ENCODE measurements at regions not wholly inside any gene's neighbourhood (a gene's known extent, or its start where the extent isn't known, plus 50 kb on each side); places are given as distances from the start of the nearest gene placed in this dataset.

- no peak for TF ChIP-seq CTCF (IDR thresholded peaks at IDR 0.05)
- Mint-ChIP-seq H3K27ac (no peak overlapping the region), H3K27me3 (ENCODE audit: low read depth in 2 of 2) (peaks cover 0 to 14% of the 10 kb centered on the region in 2 donors), H3K36me3 (no peaks in the 10 kb centered on the region), H3K9me3 (no peaks in the 10 kb centered on the region), H3K4me3 (no peak overlapping the region), H3K4me1 (no peaks in the 10 kb centered on the region)
- DNase-seq: no peak
- Histone ChIP-seq H3K36me3 (ENCODE audit: control insufficient read depth, insufficient read depth, low read length) (no peaks in the 10 kb centered on the region), H3K9me3 (ENCODE audit: control insufficient read depth, insufficient read depth, low read length) (no peaks in the 10 kb centered on the region), H3K4me3 (ENCODE audit: low read length) (no peak overlapping the region), H3K27me3 (ENCODE audit: control insufficient read depth, insufficient read depth, low read length) (no peaks in the 10 kb centered on the region), H3K4me1 (ENCODE audit: control insufficient read depth, insufficient read depth, low read length) (no peaks in the 10 kb centered on the region), H3K27ac (ENCODE audit: low read length) (no peak overlapping the region)
- no peak for ATAC-seq
- 96% methylated on average over 3 of the region's 4 CpGs for WGBS (ENCODE audit: insufficient coverage)
- intact Hi-C loops (cut with micrococcal nuclease): no loop called here
These were observed 128.0 kb upstream of the STC2 start for GRCh38 chr5:173456181-173456580.

- H3K27me3 ChIP-seq (ENCODE audit: control insufficient read depth, insufficient read depth, low read length): no peaks in the 10 kb centered on the region
- TF ChIP-seq CTCF (IDR thresholded peaks at IDR 0.05): no peak
- H3K27ac ChIP-seq (ENCODE audit: low read length): no peak overlapping the region
- Mint-ChIP-seq H3K27ac (no peak overlapping the region), H3K36me3 (no peaks in the 10 kb centered on the region), H3K4me1 (no peaks in the 10 kb centered on the region), H3K9me3 (no peaks in the 10 kb centered on the region), H3K4me3 (no peak overlapping the region), H3K27me3 (ENCODE audit: low read depth in 2 of 2) (peaks cover 0 to 14% of the 10 kb centered on the region in 2 donors)
- ATAC-seq (no peak), DNase-seq (no peak)
- H3K4me1 ChIP-seq (ENCODE audit: control insufficient read depth, insufficient read depth, low read length): no peaks in the 10 kb centered on the region
- intact Hi-C loops (cut with micrococcal nuclease): no loop called here
- no peaks in the 10 kb centered on the region for H3K9me3 ChIP-seq (ENCODE audit: control insufficient read depth, insufficient read depth, low read length)
- H3K36me3 ChIP-seq (ENCODE audit: control insufficient read depth, insufficient read depth, low read length): no peaks in the 10 kb centered on the region
- WGBS (ENCODE audit: insufficient coverage): 85% methylated on average over 2 of the region's 4 CpGs
- H3K4me3 ChIP-seq (ENCODE audit: low read length): no peak overlapping the region
These were observed 127.4 kb upstream of the STC2 start for GRCh38 chr5:173455599-173455957.

- no peak overlapping the region for H3K4me3 Mint-ChIP-seq
- no peaks in the 10 kb centered on the region for H3K4me1 Mint-ChIP-seq
- no peaks in the 10 kb centered on the region for H3K9me3 Mint-ChIP-seq
- Histone ChIP-seq H3K27me3 (ENCODE audit: control insufficient read depth, insufficient read depth, low read length) (no peaks in the 10 kb centered on the region), H3K4me1 (ENCODE audit: control insufficient read depth, insufficient read depth, low read length) (no peaks in the 10 kb centered on the region), H3K27ac (ENCODE audit: low read length) (no peak overlapping the region), H3K4me3 (ENCODE audit: low read length) (no peak overlapping the region), H3K36me3 (ENCODE audit: control insufficient read depth, insufficient read depth, low read length) (no peaks in the 10 kb centered on the region), H3K9me3 (ENCODE audit: control insufficient read depth, insufficient read depth, low read length) (no peaks in the 10 kb centered on the region)
- ATAC-seq: no peak
- no peak overlapping the region for H3K27ac Mint-ChIP-seq
- H3K27me3 Mint-ChIP-seq (ENCODE audit: low read depth in 2 of 2): peaks cover 0 to 14% of the 10 kb centered on the region in 2 donors
- no peaks in the 10 kb centered on the region for H3K36me3 Mint-ChIP-seq
- intact Hi-C loops (cut with micrococcal nuclease): no loop called here
- no peak for TF ChIP-seq CTCF (IDR thresholded peaks at IDR 0.05)
- DNase-seq: no peak
- WGBS (ENCODE audit: insufficient coverage): 89% methylated on average over 10 of the region's 10 CpGs
These were observed 126.8 kb upstream of the STC2 start for GRCh38 chr5:173454736-173455598.

- no peak overlapping the region for H3K4me3 Mint-ChIP-seq
- no peaks in the 10 kb centered on the region for H3K9me3 ChIP-seq (ENCODE audit: control insufficient read depth, insufficient read depth, low read length)
- H3K36me3 Mint-ChIP-seq: no peaks in the 10 kb centered on the region
- ATAC-seq (no peak), DNase-seq (no peak)
- H3K27ac Mint-ChIP-seq: no peak overlapping the region
- H3K36me3 ChIP-seq (ENCODE audit: control insufficient read depth, insufficient read depth, low read length): no peaks in the 10 kb centered on the region
- intact Hi-C loops (cut with micrococcal nuclease): no loop called here
- H3K27me3 Mint-ChIP-seq (ENCODE audit: low read depth in 2 of 2): peaks cover 0 to 14% of the 10 kb centered on the region in 2 donors
- H3K4me1 Mint-ChIP-seq: no peaks in the 10 kb centered on the region
- H3K27me3 ChIP-seq (ENCODE audit: control insufficient read depth, insufficient read depth, low read length): no peaks in the 10 kb centered on the region
- H3K4me3 ChIP-seq (ENCODE audit: low read length): no peak overlapping the region
- no peak overlapping the region for H3K27ac ChIP-seq (ENCODE audit: low read length)
- H3K9me3 Mint-ChIP-seq: no peaks in the 10 kb centered on the region
- WGBS (ENCODE audit: insufficient coverage): 81% methylated on average over 4 of the region's 4 CpGs
- no peaks in the 10 kb centered on the region for H3K4me1 ChIP-seq (ENCODE audit: control insufficient read depth, insufficient read depth, low read length)
- TF ChIP-seq CTCF (IDR thresholded peaks at IDR 0.05): no peak
These were observed 126.1 kb upstream of the STC2 start for GRCh38 chr5:173454361-173454735.
